ENCODE measurements at regions not wholly inside any gene's neighbourhood (a gene's known extent, or its start where the extent isn't known, plus 50 kb on each side); places are given as distances from the start of the nearest gene placed in this dataset.

DNA sequence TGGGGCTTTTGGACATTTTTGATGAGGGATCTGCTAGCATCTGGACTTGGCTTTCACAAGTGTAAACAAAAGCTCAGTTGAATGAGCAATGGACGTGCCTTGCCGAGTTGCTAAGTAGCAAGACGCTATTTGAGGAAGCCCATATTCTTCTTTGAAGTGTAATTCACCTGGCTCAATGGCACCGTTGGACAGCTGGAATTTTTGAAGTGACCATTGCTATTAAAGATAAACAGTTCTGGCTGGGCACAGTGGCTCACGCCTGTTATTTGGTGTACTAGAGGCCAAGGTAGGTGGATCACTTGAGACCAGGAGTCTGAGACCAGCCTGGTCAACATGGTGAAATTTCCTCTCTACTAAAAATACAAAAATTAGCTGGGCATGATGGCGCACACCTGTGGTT, 88.8 kb upstream of the SOX4 start:
- Histone ChIP-seq H3K27ac (no peak overlapping the region), H3K4me1 (replicated peaks in 1 of 2) (no peaks in the 10 kb centered on the region), H3K36me3 (replicated peaks in 1 of 2) (no peaks in the 10 kb centered on the region), H3K27me3 (no peaks in the 10 kb centered on the region), H3K9me3 (replicated peaks in 1 of 3) (no peaks in the 10 kb centered on the region), H3K4me3 (no peak overlapping the region)
- no peak for TF ChIP-seq POLR2A (IDR thresholded peaks at IDR 0.05)
- TF ChIP-seq, protein P1, sequence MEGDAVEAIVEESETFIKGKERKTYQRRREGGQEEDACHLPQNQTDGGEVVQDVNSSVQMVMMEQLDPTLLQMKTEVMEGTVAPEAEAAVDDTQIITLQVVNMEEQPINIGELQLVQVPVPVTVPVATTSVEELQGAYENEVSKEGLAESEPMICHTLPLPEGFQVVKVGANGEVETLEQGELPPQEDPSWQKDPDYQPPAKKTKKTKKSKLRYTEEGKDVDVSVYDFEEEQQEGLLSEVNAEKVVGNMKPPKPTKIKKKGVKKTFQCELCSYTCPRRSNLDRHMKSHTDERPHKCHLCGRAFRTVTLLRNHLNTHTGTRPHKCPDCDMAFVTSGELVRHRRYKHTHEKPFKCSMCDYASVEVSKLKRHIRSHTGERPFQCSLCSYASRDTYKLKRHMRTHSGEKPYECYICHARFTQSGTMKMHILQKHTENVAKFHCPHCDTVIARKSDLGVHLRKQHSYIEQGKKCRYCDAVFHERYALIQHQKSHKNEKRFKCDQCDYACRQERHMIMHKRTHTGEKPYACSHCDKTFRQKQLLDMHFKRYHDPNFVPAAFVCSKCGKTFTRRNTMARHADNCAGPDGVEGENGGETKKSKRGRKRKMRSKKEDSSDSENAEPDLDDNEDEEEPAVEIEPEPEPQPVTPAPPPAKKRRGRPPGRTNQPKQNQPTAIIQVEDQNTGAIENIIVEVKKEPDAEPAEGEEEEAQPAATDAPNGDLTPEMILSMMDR (IDR thresholded peaks at IDR 0.05) = no peak
- WGBS, 4 donors = 84 to 91% (median 89%) methylated on average over 6 of the region's 6 CpGs
- intact Hi-C loops (cut with DNase I) = no loop called here
- DNase-seq = no peak

DNA sequence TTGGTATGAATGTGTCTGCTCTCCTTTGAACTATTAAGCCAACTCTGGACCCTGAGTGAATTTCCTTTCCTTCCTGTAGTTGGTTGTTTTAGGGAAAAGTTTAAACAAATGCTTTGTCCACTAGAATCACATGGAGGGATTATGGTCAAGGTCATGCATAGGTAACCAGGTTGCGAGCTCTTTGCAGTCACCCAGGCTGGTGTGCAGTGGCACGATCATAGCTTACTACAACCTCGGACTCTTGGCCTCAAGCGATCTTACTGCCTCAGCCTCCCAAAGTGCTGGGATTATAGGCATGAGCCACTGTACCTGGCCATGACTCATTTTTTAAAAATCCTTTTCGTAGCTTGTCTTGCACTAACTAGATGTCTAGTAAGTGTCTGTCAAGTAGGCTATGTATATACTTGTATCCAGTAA, 88.0 kb upstream of the SOX4 start:
- H3K9me3 ChIP-seq (replicated peaks in 1 of 3) = no peaks in the 10 kb centered on the region
- H3K36me3 ChIP-seq (replicated peaks in 1 of 2) = no peaks in the 10 kb centered on the region
- no peak overlapping the region for H3K4me3 ChIP-seq
- H3K27ac ChIP-seq = no peak overlapping the region
- no peak for DNase-seq
- no peaks in the 10 kb centered on the region for H3K27me3 ChIP-seq
- TF ChIP-seq, protein P1 (IDR thresholded peaks at IDR 0.05) = no peak
- TF ChIP-seq POLR2A (IDR thresholded peaks at IDR 0.05) = no peak
- intact Hi-C loops (cut with DNase I) = no loop called here
- H3K4me1 ChIP-seq (replicated peaks in 1 of 2) = no peaks in the 10 kb centered on the region
- 90 to 94% (median 92%) methylated on average over 5 of the region's 5 CpGs for WGBS, 4 donors

DNA sequence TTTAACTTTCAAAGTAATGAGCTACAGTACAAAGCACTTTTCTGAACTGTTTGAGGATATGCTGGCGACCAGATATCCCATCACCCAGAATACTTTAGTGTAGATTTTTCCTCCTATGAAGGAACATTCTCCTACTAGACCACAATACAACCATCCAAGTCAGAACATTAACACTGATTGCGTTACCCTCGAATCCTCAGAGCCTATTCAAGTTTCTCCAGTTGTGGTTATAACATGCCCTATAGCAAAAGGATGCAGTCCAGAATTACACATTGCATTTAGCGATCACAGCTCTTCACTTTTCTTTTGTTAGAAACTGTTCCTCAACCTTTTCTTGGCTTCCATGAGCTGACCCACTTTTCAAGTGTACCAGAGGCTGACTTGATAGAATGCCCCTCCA, 87.4 kb upstream of the SOX4 start:
- Histone ChIP-seq H3K27me3 (no peaks in the 10 kb centered on the region), H3K36me3 (replicated peaks in 1 of 2) (no peaks in the 10 kb centered on the region), H3K27ac (no peak overlapping the region), H3K4me3 (no peak overlapping the region), H3K9me3 (replicated peaks in 1 of 3) (no peaks in the 10 kb centered on the region), H3K4me1 (replicated peaks in 1 of 2) (no peaks in the 10 kb centered on the region)
- 81 to 85% (median 84%) methylated on average over 4 of the region's 4 CpGs for WGBS, 4 donors
- intact Hi-C loops (cut with DNase I) = no loop called here
- DNase-seq = no peak
- TF ChIP-seq POLR2A (IDR thresholded peaks at IDR 0.05) = no peak
- TF ChIP-seq, protein P1 (IDR thresholded peaks at IDR 0.05) = no peak

DNA sequence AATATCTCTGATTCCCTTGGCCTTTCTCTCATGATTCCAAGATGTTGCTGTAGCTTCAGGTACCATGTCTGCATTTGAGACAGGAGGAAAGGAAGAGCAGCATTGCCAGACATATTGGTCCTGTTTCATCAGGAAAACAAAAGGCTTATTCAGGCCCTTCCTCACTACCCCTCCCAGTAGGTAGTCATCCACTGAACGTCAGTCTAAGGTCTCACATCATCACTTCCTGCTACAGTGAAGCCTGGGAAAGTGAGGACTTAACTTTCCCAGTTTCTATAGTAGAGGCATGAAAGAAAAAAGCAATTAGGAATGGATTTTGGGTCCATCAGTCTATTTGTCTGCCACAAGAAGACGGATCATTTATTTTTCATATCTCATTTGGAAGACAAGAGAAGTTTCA, 85.7 kb upstream of the SOX4 start:
- intact Hi-C loops (cut with DNase I) = no loop called here
- H3K4me1 ChIP-seq (replicated peaks in 1 of 2) = no peaks in the 10 kb centered on the region
- H3K4me3 ChIP-seq = no peak overlapping the region
- no peaks in the 10 kb centered on the region for H3K36me3 ChIP-seq (replicated peaks in 1 of 2)
- no peaks in the 10 kb centered on the region for H3K27me3 ChIP-seq
- no peak for DNase-seq
- H3K27ac ChIP-seq = no peak overlapping the region
- TF ChIP-seq POLR2A (IDR thresholded peaks at IDR 0.05) = no peak
- TF ChIP-seq, protein P1 (IDR thresholded peaks at IDR 0.05) = no peak
- 72 to 87% (median 84%) methylated on average over 2 of the region's 2 CpGs for WGBS, 4 donors
- H3K9me3 ChIP-seq (replicated peaks in 1 of 3) = no peaks in the 10 kb centered on the region

Measured in adrenal gland (tissue), 9 donors.